Breast epithelium (tissue), 3 donors: ENCODE measurements at regions not wholly inside any gene's neighbourhood (a gene's known extent, or its start where the extent isn't known, plus 50 kb on each side); places are given as distances from the start of the nearest gene placed in this dataset.

Experiments used
- CTCF ChIP-seq, 3 donors: fragments of 450-650 bp; IDR thresholded peaks; one replicate each; pipeline ENCODE4 v1.5.1; 2016 to 2017; ENCODE audit warnings: antibody characterized with exemption in 3 of 3, mild to moderate bottlenecking in 3 of 3, moderate library complexity in 3 of 3
- POLR2A ChIP-seq: fragments of 450-650 bp; IDR thresholded peaks from one replicate; pipeline ENCODE4 v1.6.1; 2016; ENCODE audit warnings: antibody characterized with exemption, mild to moderate bottlenecking, moderate library complexity
- POLR2AphosphoS5 ChIP-seq, 3 donors: sonication (generic); formaldehyde crosslinking; IDR thresholded peaks; one replicate each; pipeline ENCODE4 v1.6.1; 2017; ENCODE audit warnings: antibody characterized with exemption in 3 of 3

DNA sequence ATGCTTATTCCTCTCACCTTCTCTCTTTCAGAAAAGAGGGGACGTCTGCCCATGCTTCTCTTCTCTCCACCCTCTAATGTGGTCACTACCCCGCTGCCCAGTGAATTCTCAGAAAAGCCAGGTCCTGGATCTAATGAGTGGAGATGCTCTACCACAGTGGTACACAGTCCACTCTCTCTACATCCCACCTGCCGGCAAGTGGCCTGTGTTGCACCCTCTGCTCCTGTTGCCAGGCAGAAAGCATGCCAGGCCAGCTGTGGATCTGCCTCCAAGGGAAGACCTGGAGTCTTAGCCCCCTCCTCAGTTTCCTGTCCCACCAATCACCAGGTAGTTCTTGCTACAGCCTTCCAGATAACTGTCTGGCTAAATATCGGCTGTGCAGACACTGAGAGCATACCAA is 71.2 kb upstream of the SPDL1 start:
- TF ChIP-seq CTCF (IDR thresholded peaks at IDR 0.05), result no peak
- TF ChIP-seq POLR2AphosphoS5 (IDR thresholded peaks at IDR 0.05), result no peak
- TF ChIP-seq POLR2A, result no peak
